ENCODE measurements at regions not wholly inside any gene's neighbourhood (a gene's known extent, or its start where the extent isn't known, plus 50 kb on each side); places are given as distances from the start of the nearest gene placed in this dataset.
A peak's percentile ranks its signal among the peaks of the same experiment; 100 is the strongest.
"Not testable (repeated sequence)": the region's sequence is repeated elsewhere in the genome, so short reads cannot be mapped to it uniquely, and the experiment has no call there.

DNA sequence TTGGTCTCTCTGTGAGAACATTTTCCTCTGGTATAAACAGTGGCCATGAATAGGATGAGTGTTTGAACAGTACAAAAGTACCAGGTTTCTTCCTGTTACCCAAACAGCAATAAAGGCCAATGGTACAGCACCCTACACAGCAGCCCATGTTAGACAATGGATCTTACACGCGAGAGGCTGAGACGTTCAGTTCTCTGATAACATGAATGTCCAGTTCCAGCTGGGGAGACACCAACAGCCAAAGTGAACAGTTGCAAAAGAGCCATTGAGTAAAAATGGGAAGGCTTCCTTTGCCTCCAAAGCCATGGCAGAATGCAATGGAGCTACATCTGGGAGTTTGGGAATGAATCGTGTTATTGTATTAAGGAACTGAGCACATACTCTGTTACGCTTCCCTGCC lies 246.8 kb upstream of the SGK1 start:
- intact Hi-C loops (cut with DNase I), result no loop called here
- DNase-seq (ENCODE audit: low spot score), result no peak

DNA sequence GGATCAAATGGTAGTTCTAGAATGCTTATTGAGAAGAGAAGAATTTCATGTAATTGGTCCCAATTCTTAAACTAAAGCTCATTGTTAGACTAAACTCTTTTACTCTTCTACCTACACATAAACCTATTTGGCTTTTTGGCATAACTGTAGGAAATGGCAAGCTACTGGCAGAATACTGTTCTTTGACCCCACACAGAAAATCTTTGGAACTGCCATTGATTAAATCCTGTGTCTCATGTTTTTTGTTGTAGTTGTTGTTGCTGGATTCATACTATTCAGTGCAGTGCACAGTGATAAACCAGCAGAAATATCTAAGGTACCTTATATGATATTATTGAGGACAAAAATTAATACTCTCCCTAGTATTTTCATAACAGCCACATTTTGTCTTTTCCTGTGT lies 242.1 kb upstream of the SGK1 start:
- intact Hi-C loops (cut with DNase I), result no loop called here
- no peak for DNase-seq (ENCODE audit: low spot score)

DNA sequence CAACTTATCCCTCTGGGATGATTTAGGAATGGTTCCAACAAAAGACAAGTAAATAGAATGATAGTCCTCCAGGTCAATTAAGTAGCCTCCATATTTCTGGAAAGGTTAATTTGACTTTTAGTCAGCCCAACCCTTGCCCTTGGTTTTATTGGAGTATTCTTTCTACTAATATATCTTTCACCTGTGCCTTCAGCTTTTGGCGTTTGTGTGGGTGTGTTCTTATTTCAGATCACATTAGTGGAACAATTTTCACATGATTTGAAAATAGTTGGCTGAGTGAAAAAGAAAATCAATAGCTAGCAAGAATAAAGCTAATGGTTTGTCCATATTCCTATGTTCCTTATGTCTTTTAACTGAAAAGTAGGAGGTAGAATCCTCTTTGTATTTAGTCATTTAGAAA lies 239.6 kb upstream of the SGK1 start:
- intact Hi-C loops (cut with DNase I), result no loop called here
- DNase-seq (ENCODE audit: low spot score), result no peak

DNA sequence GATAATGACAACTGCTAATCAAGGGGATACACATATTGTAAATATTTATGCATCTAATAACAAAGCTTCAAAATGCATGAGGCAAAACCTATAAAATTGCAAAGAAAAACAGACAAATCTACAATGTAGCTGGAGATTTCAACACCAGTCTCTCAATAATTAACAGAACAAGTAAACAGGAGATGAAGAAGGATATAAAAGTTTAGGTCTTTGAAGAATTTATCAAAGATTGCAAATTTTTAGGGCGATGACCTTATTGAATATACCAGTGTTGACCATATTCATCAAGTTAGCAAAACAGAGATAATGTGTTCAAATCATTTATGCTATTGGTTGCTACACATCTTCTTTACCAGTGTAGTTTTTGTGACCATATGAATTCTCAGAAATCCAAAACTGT lies 237.8 kb upstream of the SGK1 start:
- intact Hi-C loops (cut with DNase I), result no loop called here
- no peak for DNase-seq (ENCODE audit: low spot score)

DNA sequence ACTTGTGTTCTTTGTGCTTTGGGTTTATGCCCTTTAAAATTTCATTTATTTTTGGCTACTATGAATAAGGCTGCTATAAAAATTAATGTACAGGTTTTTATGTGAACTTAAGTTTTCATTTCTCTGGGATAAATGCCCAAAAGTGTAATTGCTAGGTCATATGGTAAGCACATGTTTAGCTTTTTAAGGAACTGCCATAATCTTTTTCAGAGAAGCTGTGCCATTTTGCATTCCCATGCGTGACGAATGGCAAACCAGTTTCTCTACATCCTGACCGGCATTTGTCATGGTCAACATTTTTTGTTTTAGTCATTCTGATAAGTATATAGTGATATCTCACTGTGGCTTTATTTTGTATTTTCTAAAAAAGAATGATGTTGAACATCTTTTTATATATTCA lies 236.0 kb upstream of the SGK1 start:
- DNase-seq (ENCODE audit: low spot score), result no peak
- intact Hi-C loops (cut with DNase I), result no loop called here

DNA sequence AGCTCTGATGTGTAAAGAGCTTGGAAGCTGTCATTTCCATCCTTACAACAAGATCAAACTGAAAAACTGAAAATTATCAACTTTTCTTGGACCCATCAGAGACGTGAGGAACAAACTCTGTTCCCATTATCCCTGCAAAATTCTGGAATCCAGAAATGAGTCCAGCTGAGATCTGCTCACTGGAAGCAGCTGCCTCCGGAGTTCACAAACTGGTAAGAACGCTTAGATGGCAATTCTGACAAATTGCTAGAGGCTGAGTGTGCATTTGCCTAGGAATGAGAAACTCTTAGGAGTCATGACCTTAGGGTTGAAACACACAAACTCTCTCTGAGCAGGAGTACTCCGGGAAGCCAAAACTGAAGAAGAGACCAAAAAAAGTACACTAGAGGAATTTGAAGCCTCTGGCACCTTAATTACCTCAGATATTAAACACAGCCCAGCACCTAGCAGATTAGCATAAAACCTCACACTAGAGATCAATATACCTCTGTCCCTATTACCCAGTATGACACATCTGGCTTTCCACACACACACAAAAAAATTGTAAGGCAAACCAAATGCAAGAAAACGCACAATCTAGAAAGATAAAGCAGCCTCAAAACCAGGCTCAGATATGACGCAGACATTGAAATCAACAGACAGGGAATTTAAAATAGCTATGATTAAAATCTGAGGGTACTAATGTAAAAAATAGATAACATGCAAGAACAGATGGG lies 233.5 kb upstream of the SGK1 start:
- intact Hi-C loops (cut with DNase I), result no loop called here
- DNase-seq (ENCODE audit: low spot score), result no peak

DNA sequence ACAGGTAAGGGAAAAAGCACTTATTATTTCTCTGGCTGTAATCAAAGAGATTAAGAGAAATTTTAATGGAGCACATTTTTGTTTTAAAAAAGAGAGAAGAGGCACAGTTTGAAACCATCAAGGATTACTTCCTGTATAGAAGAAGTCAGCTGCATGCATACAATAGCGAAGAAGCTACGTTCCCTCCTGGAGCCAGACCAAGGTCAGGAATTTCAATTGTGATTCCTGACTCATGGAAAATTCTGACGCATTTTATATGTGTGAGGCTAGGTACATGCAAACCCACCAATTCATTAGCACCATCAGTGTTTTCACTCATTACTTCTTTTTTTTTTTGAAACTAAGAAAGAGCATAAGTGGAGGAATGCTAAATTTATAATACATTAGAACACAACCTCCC lies 232.7 kb upstream of the SGK1 start:
- no peak for DNase-seq (ENCODE audit: low spot score)
- intact Hi-C loops (cut with DNase I), result no loop called here

DNA sequence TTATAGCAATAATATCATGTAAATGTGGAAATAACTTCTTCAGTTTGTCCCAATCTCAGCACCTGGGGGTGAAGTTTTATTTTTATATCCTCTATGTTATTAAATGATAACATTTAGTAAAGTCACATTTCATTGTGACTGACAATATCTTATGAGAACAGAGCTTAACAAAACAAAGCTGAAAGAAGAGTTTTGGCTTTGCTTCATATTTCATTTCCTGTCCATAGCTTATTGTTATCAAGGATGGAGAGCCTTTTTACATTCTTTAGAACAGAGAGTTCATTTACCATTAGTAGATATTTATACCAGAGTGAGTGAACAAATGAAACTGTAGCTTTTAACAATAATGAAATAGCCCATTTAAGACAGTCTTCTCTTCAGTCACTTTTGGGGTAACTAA lies 231.9 kb upstream of the SGK1 start:
- intact Hi-C loops (cut with DNase I), result no loop called here
- DNase-seq (ENCODE audit: low spot score), result no peak

DNA sequence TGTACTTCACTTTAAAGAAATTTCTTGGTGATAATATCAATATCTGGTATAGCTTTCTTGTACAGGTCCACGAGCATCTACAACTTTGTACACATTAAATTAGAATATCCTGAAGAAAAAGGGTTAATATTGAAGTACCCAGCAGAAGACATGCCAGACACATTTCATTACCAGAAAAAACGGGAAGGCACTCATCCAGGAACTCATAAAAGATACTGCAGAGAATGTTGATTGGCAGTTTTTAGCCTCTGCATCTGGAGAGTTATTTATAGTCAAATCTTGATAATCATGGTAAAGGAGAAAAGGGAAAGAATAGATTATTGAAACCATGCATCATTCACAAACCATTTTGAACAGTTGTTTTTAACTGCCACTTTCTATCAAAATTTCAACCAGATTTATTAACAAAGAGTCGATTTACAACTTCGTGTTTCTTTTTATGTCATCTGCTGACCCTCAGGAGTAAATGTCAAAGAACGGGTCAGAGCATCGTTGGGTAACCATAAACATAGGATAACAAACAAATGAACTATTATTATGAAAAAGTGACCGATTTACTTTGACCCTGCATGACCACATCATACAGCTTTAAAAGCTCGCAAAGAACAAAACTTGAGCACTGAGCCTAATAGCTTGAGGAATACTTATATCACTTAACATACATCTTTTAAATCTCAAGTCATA lies 229.2 kb upstream of the SGK1 start:
- no peak for DNase-seq (ENCODE audit: low spot score)
- intact Hi-C loops (cut with DNase I), result no loop called here

DNA sequence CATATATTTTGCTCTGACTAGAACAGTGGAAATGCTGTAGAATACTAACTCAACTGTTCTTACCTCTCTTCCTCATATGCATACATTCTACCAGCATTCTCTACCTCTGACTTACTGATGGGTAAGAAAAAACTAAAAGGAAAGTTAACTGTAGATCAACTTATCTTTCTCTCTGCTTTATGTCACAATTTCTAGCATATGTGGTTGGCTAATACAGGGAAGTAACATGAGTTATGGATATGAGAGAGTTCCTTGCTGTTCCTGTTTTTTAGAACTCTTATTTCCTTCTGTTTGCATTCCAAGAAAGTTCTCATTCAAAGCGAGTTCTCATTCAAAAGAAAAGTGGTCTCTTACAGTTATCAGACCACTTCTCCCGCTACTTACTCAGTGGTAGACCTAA lies 226.8 kb upstream of the SGK1 start:
- no peak for DNase-seq (ENCODE audit: low spot score)
- intact Hi-C loops (cut with DNase I), result loop anchor here (5.0 kb wide), 2 partner anchors 98 to 178 kb away; no protein-coding TSS in a partner anchor

DNA sequence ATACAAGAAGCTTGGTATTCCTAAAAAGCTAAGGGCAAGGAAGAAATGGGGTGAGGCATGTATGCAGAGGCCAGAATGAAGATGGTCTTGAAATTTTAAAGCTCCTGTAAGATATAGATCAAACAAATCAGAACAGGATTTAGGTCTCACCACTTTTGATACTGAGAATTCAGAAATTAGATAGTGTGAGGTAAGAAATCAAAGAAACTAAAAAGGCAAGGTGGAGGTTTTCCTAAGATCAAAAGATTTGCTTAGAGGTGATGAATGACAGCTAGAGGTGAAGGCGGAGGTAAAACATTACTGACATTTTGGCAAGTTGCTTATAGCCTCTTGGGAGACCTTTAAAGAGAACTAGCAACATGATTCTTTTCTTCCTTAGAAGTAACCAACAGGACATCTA lies 225.2 kb upstream of the SGK1 start:
- DNase-seq (ENCODE audit: low spot score), result no peak
- intact Hi-C loops (cut with DNase I), result loop anchor here (5.0 kb wide), 2 partner anchors 99 to 179 kb away; no protein-coding TSS in a partner anchor

DNA sequence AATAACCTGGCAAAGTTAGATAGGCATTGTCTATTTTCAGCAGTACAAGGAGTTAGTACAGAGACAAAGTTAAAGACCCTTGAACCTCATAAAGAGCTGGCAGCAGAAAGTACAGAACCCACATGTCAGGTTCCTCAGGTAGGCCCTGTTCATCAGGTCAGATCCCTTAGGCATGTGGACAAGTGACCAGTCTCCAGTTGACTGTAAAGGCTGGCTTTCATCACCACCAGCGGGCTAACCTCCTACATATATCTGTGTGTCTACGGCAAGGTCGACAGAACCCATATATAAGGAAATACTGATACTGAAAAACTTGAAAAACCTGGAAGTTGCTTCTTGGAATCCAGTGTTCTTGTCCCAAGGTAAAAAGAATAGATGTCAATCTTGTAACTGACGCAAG lies 223.1 kb upstream of the SGK1 start:
- no peak for DNase-seq (ENCODE audit: low spot score)
- intact Hi-C loops (cut with DNase I), result loop anchor here (5.0 kb wide), 2 partner anchors 101 to 181 kb away; no protein-coding TSS in a partner anchor

DNA sequence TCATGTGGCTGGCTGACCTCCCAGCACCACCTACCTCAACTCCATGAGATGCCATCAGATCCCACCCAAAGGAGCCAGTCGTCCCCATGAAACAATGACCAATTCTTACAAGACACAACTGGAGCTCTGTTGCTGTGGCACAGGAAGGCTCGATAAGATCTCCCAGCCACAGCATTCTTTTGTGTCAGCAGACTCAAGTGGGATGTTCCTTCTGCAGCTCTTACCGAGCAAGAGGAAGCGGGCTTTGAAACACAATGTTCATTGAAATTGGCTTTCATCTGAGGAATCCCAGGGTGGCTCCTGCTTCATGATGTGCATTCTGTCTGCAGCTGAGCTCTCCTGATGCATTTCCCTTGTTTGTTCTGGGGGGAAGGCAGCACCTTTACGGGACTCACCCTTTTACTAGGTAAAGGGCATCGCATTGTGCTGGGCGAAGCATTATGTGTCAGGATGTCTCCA lies 222.0 kb upstream of the SGK1 start:
- peak; percentile 76 for DNase-seq (ENCODE audit: low spot score)
- intact Hi-C loops (cut with DNase I), result loop anchor here (1.0 to 5.0 kb wide), 3 partner anchors 27 to 182 kb away; no protein-coding TSS in a partner anchor

DNA sequence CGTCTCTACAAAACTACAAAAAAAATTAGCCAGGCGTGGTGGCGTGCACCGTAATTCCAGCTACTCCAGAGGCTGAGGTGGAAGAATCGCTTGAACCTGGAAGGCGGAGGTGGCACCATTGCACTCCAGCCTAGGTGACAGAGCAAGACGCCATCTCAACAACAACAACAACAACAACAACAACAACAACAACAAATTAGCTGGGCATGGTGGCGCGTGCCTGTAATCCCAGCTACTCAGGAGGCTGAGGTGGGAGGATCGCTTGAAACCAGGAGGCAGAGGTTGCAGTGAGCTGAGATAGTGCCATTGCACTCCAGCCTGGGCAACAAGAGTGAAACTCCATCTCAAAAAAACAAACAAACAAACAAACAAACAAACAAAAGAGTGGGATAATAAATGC lies 219.9 kb upstream of the SGK1 start:
- intact Hi-C loops (cut with DNase I); DNase-seq (ENCODE audit: low spot score): not testable (repeated sequence)

DNA sequence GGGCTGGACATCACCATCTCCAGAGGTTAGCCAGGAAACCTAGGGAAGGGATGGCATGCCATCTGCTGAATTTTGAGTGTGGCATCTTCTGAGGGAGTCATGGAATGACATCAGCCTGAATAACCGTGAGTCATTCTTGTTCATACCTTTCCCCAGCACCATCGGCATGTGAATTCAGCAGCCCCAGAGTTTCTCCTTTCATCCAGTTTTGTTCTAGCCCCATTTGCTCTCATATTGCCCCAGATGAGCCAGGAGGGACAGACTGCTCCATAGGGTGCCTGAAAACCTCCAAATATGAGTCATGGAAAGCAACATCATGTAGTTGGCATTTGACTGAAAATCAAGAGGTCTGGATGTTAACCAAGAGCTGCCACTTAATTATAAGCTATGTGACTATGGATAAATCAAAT lies 219.2 kb upstream of the SGK1 start:
- no peak for DNase-seq (ENCODE audit: low spot score)
- intact Hi-C loops (cut with DNase I), result no loop called here

DNA sequence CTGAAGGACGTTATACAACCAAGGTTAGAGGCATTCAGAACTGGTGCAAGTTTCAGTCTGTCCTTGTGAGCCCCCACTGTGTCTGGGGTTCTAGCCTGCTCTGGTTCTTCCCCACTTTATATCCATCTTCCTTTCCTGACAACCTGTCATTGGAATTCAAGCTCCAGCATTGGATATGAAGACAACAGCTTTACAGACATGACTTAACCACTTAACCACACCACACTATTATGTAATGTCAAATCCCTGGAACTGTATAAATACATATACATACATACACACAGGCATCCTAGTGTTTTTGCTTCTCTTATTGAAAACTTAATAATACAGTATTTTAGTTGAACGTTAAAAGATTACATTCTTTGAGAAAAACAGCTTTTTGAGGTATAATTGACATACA lies 217.9 kb upstream of the SGK1 start:
- intact Hi-C loops (cut with DNase I), result no loop called here
- DNase-seq (ENCODE audit: low spot score), result no peak

DNA sequence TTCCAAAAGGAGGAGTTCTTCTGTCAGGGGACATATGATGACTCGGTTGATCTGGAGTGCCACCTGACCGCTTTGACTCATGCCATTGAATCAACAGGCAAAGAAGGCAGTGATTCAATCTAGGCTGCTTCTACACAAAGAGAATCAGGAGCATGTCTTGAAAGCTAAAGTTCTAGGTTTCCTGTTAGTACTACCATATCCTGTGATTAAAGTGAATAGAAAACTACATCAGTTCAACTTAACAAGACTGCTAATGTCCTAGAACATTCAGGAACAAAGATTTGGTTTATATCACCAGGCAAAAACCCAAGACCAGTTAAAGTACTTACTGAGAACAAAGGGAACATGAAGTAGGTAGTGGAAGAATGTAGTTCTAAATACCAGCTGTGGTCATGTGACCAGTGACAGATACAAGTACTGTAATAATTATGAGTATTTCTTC lies 216.8 kb upstream of the SGK1 start:
- intact Hi-C loops (cut with DNase I), result loop anchor here (5.0 kb wide), 1 partner anchor 357 kb away; no protein-coding TSS in a partner anchor
- DNase-seq (ENCODE audit: low spot score), result no peak

DNA sequence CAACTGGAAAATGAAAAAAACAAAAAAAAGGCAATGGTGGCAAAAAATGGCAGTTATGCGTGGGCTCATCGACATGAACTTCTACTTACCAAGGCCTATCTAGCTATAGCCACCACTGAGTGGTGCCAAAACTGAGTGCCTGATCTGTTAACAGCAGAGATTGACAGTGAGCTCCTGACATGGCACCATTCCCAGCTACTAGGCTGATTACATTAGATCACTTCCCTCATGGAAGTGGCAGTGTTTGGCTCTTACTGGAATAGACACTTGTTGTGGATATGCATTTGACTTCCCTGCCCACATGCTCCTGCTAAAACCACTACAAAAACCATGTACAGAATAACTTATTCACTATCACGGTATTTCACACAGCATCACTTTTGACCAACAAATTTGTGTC lies 216.1 kb upstream of the SGK1 start:
- no peak for DNase-seq (ENCODE audit: low spot score)
- intact Hi-C loops (cut with DNase I), result loop anchor here (5.0 kb wide), 1 partner anchor 357 kb away; no protein-coding TSS in a partner anchor

DNA sequence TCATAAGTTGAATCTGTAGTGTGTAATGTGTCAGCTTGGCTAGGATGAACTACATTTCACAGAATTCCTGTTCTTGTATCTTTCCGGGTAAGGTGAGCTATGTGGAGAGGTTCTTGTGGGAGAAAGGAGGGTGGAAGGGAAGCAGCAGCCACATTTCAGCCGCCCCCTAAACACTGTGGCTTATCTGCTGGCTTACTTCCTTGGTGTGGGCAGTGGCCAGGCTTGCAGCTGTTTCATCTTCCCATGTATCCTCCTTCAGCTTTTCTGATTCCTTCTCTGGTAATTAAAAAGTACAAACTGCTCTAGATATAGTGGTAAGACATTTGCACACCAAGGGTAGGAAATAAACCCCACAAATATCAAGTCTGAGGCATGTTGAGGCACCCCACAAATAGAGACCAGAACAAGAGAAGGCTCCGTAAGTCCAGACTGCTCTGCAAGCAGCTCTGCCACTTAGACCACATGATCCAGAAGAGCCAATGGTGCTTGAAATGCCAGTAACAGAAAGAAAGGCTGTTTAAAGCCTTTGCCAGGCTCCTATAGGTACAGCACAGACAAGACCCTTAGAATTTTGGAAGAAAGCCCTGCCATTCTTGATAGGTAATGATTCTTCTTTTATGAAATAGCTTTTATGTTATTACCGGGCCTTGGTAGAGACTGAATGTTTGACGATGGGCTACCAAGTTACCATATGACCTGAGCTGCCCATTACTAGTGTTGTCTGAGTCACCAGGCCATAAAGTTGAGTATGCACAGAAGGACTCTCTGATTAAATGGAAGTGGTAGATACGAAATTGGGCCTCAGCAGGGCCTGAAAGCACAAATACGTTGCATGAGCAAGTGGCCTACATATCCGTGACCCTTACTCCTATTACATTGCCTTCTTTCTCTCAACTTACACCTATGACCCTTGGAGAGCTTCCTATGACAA lies 215.0 kb upstream of the SGK1 start:
- no peak for DNase-seq (ENCODE audit: low spot score)
- intact Hi-C loops (cut with DNase I), result loop anchor here (5.0 kb wide), 1 partner anchor 356 kb away; no protein-coding TSS in a partner anchor

DNA sequence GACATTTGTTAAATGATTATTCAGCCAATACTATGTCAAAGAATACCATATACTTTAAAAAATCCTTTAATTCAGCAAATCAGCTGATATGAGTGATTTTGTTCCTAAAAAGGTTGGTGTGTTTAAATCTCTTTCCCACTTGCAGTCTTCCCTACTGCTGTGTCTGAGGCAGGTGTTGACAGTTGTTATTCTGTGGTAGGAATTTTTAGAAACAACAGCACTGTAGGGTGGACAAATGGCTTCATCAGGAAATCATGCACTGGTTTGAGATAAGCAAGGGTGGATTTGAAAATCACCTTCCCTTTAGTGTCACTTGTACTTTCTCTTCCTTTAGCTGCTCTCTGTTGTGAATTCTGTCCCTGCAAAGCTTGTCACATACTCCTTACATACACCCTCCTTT lies 213.7 kb upstream of the SGK1 start:
- no peak for DNase-seq (ENCODE audit: low spot score)
- intact Hi-C loops (cut with DNase I), result loop anchor here (2.0 to 5.0 kb wide), 2 partner anchors 15 to 354 kb away; no protein-coding TSS in a partner anchor
